ENCODE measurements at regions not wholly inside any gene's neighbourhood (a gene's known extent, or its start where the extent isn't known, plus 50 kb on each side); places are given as distances from the start of the nearest gene placed in this dataset.

DNA sequence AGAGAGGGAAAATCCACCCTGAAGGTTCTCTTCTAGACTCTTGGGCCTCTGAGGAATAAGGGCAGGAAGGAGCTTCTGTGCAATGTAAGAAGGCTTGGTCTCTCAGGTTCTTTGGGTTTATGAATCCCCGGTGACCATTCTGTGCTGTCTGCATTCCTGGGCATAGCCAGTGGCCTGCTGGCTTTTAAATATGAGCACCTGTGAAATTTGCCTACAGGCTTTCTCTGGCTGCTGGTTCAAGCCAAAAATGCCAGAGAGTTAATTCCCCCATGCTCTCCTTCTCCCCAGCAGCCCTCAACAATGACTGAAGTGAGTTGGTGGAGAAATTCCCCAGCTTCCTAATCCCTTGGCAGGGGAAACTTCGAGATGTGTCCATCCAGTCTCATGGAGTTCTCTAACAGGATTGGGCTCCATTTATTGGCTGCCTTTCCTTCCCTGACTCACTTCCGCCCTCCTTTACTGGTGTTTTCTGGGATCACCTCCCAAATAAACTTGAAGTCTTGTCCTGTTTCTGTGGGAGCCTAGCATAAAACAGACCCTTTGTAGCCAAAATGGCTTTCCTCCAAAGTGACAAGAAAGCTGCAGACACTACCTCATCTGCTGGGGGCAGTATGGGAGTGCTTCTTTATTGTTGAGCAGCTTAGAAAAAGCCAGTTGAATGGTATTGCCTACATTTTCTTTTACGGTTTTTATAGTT is 179.4 kb upstream of the CASK start:
- Mint-ChIP-seq H3K4me3 (ENCODE audit: unreplicated experiment) (no peak overlapping the region), H3K27me3 (ENCODE audit: insufficient read depth, unreplicated experiment) (peaks cover 72% of the 10 kb centered on the region)

GRCh38 chrX:42098900-42099299 is 175.5 kb upstream of the CASK start:
- POLR2A ChIA-PET = interaction anchor here (0.7 kb wide), 2 partner anchors 33 to 975 kb away, joined by 3 read pairs; no protein-coding TSS in a partner anchor
- no peak for TF ChIP-seq CTCF (IDR thresholded peaks at IDR 0.05; ENCODE audit: unreplicated experiment)
- Mint-ChIP-seq H3K4me1 (ENCODE audit: insufficient read depth, unreplicated experiment) (no peaks in the 10 kb centered on the region), H3K9me3 (ENCODE audit: unreplicated experiment) (no peaks in the 10 kb centered on the region), H3K4me3 (ENCODE audit: unreplicated experiment) (no peak overlapping the region), H3K27ac (ENCODE audit: low read depth, unreplicated experiment) (no peak overlapping the region), H3K27me3 (ENCODE audit: insufficient read depth, unreplicated experiment) (peaks cover 81% of the 10 kb centered on the region), H3K36me3 (ENCODE audit: insufficient read depth, unreplicated experiment) (no peaks in the 10 kb centered on the region)
- intact Hi-C loops (cut with micrococcal nuclease) = no loop called here
- CTCF ChIA-PET = interaction anchor here (0.7 kb wide), 1 partner anchor 69 kb away, joined by 3 read pairs; no protein-coding TSS in a partner anchor
- BruUV-seq (replicated peaks) = no TSS peak
- DNase-seq (ENCODE audit: unreplicated experiment) = no peak

More for the DNA sequence above, 179.4 kb upstream of the CASK start:
- no peak for TF ChIP-seq CTCF (IDR thresholded peaks at IDR 0.05; ENCODE audit: unreplicated experiment)
- peak; percentile 6 for DNase-seq (ENCODE audit: unreplicated experiment)
- H3K4me1 Mint-ChIP-seq (ENCODE audit: insufficient read depth, unreplicated experiment) = no peaks in the 10 kb centered on the region
- ChIA-PET POLR2A (no interaction called here), CTCF (no interaction called here)
- no TSS peak for BruUV-seq (replicated peaks)
- H3K9me3 Mint-ChIP-seq (ENCODE audit: unreplicated experiment) = no peaks in the 10 kb centered on the region
- H3K36me3 Mint-ChIP-seq (ENCODE audit: insufficient read depth, unreplicated experiment) = no peaks in the 10 kb centered on the region
- H3K27ac Mint-ChIP-seq (ENCODE audit: low read depth, unreplicated experiment) = peak overlapping the region; percentile 22
- intact Hi-C loops (cut with micrococcal nuclease) = no loop called here

DNA sequence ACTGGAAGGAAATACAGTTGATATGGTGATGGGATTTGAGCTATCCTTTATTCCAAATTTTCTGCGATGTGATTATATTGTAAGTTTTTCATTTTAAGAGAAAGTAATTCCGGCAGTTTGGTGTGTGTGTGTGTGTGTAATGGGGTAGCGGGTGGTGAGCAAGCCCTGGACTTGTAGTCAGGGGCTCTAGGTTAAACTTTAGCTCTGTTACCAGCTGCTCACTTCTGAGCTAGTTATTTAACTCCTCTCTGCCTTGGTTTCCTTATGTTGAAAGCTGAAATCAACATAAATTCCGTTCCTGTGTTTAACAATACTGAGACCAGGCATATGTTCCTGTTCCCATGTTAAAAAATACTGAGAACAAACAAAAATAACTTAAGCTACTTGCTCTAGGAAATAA is 174.1 kb upstream of the CASK start:
- peaks cover 68% of the 10 kb centered on the region for H3K27me3 Mint-ChIP-seq (ENCODE audit: insufficient read depth, unreplicated experiment)
- H3K9me3 Mint-ChIP-seq (ENCODE audit: unreplicated experiment) = no peaks in the 10 kb centered on the region
- H3K4me1 Mint-ChIP-seq (ENCODE audit: insufficient read depth, unreplicated experiment) = no peaks in the 10 kb centered on the region
- ChIA-PET POLR2A (interaction anchor here (0.6 kb wide), 1 partner anchor 261 kb away, joined by 3 read pairs; no protein-coding TSS in a partner anchor), CTCF (interaction anchor here (1.6 kb wide), 1 partner anchor 11 kb away, joined by 5 read pairs; no protein-coding TSS in a partner anchor)
- BruUV-seq (replicated peaks) = no TSS peak
- H3K36me3 Mint-ChIP-seq (ENCODE audit: insufficient read depth, unreplicated experiment) = no peaks in the 10 kb centered on the region
- DNase-seq (ENCODE audit: unreplicated experiment) = no peak
- intact Hi-C loops (cut with micrococcal nuclease) = no loop called here
- H3K27ac Mint-ChIP-seq (ENCODE audit: low read depth, unreplicated experiment) = no peak overlapping the region
- H3K4me3 Mint-ChIP-seq (ENCODE audit: unreplicated experiment) = no peak overlapping the region
- no peak for TF ChIP-seq CTCF (IDR thresholded peaks at IDR 0.05; ENCODE audit: unreplicated experiment)

DNA sequence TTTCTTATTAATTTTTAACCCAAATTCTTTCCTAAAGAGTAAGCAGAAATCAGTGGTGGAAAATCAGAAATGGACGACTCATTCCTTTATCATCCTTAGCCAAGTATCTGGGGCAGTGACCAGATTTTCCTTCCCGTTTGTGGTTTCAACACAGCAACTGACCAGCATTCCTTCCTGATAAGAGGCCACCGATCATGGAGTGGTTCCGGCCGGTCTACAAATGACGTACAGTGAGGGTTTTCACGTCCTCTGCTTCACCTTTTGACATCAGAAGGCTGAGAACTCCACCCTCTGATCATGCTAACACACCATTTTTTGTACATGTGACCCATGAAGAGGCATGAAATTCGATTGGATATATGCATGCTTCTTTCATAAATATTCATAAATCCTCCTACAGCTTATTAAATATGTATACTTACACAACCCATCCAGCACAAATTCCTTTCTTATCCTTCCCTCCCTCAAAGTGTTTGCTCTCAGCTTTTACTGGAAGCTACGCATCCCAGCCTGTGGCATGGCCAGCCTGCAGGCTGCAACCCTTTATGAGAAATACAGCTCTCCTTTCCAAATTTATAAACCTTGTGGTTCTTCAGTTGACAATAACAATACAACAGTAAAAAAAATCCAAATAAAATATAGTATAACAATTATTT is 173.0 kb upstream of the CASK start:
- POLR2A ChIA-PET = no interaction called here

More for the DNA sequence above, 173.0 kb upstream of the CASK start:
- Mint-ChIP-seq H3K36me3 (ENCODE audit: insufficient read depth, unreplicated experiment) (no peaks in the 10 kb centered on the region), H3K4me3 (ENCODE audit: unreplicated experiment) (no peak overlapping the region), H3K27me3 (ENCODE audit: insufficient read depth, unreplicated experiment) (peaks cover 62% of the 10 kb centered on the region), H3K4me1 (ENCODE audit: insufficient read depth, unreplicated experiment) (no peaks in the 10 kb centered on the region), H3K9me3 (ENCODE audit: unreplicated experiment) (no peaks in the 10 kb centered on the region), H3K27ac (ENCODE audit: low read depth, unreplicated experiment) (no peak overlapping the region)
- no peak for DNase-seq (ENCODE audit: unreplicated experiment)
- CTCF ChIA-PET = interaction anchor here (0.6 to 1.6 kb wide), 2 partner anchors 9 to 161 kb away, joined by 3 to 5 read pairs; no protein-coding TSS in a partner anchor
- no TSS peak for BruUV-seq (replicated peaks)
- intact Hi-C loops (cut with micrococcal nuclease) = no loop called here
- TF ChIP-seq CTCF (IDR thresholded peaks at IDR 0.05; ENCODE audit: unreplicated experiment) = no peak

Data from MCF 10A (cell line).